GM11168 (cell line): ENCODE measurements at regions not wholly inside any gene's neighbourhood (a gene's known extent, or its start where the extent isn't known, plus 50 kb on each side); places are given as distances from the start of the nearest gene placed in this dataset.

Experiments
- in situ Hi-C: fragments of 300-500 bp; cut with MboI; formaldehyde crosslinking; loops from one replicate; pipeline ENCODE4 v1.12.0; 2022; ENCODE audit warnings: low sequenced_read_pairs; ENCODE audit not compliant: unreplicated experiment

DNA sequence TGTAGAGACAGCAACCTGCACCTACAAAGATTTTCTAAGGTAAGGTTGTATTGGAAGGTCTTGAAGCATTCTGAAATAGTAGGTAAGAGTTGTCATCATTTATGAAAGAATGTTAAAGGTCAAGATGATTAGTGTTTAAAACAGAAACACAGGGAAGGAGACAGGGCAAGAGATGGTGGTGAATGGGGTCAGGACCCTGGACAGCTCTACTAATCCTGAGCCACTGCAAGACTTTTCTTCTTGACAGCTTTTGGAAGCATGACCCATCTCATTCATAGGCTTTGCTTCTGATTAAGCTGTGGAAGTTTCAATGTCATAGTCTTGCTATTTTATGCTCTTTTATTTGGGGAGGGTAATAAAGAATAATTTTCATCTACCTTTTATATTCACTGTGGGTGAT is 75.5 kb upstream of the CAND1 start:
- in situ Hi-C loops: no loop called here

DNA sequence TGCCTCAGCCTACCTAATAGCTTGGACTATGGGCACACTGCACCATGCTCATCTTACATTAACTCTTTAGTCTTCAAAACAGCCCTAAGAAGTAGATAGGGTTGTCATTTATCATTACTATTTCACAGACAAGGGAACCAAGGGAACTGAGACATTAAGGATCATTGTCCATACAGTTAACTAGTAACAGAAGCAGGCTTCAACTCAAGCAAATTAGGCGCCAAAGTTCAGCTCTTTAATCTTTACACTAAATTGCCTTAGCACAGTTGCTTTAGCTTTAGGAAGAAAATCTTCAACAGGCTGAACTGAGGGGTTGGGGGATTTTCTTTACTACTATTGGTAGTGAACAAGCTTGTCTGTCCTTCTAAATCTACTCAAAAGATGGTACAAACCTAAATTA is 68.8 kb upstream of the CAND1 start:
- in situ Hi-C loops: no loop called here

DNA sequence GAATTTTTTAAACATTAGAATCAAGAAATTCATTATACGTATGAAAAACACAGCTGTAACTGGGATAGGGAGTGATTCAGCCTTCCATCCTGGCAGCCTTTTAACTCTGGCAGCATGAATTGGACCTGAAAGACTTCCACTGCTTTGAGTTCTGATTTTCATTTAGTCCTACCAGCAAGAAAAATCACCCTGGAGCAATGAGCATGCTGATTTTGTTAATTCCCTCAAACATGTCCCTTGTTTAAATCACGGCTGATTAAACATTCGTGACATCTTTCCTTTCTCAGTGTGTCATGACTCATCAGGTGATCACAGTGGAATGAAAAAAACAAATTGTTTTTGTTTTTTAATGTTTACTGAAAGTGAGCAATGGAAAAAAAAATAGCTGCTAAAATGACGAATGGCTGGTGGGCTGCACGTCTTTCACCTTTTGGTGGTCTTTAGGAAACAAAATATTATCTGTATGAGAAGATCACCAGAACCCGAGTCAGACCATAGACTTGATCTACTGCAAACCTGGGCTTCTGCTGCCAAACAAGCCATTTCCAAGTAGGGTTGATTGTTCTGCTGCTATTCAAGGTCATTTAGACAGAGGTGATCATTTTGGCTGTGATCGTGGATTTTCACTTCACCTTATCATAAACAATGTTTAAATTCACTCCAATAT is 67.0 kb upstream of the CAND1 start:
- in situ Hi-C loops: no loop called here

DNA sequence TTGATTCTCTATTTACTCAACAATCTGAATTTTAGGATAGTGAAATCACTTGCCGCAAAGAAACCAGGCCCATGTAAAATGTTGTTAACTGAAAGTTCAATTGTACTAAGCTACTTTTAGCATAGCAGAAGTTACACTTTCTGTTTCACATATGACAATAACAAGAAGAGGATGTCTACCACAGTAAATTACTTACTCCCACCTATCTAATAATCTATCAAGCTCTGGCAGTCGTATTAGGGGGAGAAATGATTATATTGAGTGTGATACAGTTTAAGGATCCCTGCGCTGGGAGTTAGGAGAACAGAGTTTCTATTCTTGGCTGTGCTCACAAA is 66.5 kb upstream of the CAND1 start:
- in situ Hi-C loops: no loop called here

DNA sequence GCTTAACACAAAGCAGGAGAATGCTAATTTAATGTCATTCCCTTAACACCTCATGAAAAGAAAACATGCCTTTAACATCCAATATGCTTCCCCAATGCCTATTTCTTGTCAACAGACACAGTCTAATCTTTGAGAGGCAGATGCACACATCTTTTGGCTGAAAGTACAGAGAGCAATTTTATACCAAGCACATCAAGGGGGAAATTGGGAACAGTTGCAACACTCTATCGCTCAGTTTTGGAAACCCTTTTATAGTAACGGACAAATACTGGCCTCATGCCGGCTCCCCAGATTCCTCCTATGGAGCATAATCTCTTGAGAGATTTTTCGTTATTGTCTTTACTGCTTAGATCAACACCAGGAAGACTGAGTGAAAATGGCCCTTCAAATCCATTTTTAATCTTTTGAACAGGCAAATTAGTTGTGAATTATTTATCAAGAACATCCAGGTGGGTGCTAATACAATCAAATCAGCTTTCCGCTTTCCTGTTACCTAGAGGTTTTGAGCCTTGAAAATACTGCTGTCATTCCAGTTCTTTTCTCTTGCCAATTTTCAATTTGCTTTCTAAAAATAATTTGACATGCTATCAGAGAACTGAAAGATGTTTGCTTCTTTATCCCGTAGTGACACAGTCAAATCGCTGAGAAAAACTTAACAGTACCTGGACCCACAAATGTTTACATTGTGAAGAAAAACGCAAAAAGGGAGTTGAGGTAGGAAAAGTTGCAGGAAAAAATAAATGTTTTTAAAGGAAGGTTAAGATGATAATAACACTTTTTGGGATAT is 60.7 kb upstream of the CAND1 start:
- in situ Hi-C loops: no loop called here

DNA sequence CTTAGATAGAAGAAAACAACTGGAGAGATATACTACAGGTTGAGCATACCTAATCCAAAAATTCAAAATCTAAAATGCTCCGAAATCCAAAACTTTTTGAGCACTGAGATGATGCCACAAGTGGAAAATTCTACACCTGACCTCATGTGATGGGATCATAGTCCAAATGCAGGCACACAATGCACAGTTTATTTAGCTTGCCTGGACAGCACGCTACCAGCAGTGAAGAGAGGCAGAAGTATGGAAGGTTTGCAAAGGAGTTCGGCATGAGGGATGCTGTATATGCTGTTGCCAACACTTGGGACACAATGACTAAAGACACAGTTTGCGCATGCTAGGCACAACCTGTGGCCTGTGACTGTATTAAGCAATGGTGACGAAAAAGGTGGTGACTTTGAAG is 58.1 kb upstream of the CAND1 start:
- in situ Hi-C loops: no loop called here

DNA sequence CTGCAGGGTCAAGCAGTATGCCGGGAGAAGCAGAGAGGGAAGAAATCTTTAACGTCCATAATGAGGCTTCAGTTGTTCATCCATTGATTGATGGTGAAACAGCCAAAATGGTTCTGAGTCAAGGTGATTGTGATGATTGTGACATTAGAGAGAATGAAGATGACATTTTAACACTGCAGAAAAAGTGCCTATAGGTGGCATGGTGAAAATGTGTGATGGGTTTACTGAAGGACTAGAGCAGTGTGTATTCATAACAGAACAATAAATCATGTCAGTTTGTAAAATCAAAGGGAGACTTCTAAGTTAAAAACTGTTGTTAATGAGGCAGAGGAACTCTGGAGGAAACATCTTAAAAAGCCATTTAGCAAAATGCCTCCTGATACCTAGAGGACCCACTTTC is 57.7 kb upstream of the CAND1 start:
- in situ Hi-C loops: no loop called here

DNA sequence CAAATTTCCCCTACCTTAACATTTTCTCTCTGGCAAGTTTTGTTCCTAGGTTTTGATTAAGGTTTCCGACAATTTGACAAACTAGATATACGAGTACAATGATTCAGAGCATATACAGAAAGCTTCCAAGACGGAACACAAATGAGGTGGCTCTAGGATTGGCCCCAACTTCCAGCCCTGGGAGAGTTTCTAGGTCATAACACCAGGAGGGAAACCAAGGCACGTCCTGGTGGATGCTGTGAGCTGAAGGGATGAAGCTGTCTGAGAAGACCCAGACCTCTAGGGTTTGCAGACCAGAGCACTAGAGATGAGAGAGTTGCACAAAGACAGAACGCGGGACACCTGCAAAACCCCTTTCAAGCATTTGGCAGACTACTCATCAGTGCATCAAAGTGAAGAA is 51.5 kb upstream of the CAND1 start:
- in situ Hi-C loops: no loop called here
